B cell (primary cell): ENCODE measurements at regions not wholly inside any gene's neighbourhood (a gene's known extent, or its start where the extent isn't known, plus 50 kb on each side); places are given as distances from the start of the nearest gene placed in this dataset.

Experiments
- ATAC-seq: fragments of 200-7000 bp; cut with Tn5 transposase; one replicate; pipeline ENCODE4 v1.10.0; 2021; ENCODE audit warnings: low read depth, mild to moderate bottlenecking, moderate number of reproducible peaks, moderate library complexity
- CTCF ChIA-PET: fragments of 350-600 bp; sonication (Branson Sonifier 250); formaldehyde crosslinking; loops from one replicate; lab custom pipeline; 2021; ENCODE audit warnings: antibody characterized with exemption, inconsistent platforms; lab: Charles Lee
- POLR2A ChIA-PET: fragments of 350-600 bp; sonication (Branson Sonifier 250); formaldehyde crosslinking; loops from one replicate; lab custom pipeline; 2021; ENCODE audit warnings: antibody characterized with exemption; lab: Charles Lee
- DNase-seq: peaks from one replicate; pipeline ENCODE4 v3.0.0; 2013
- H2AFZ ChIP-seq: 2 replicates; pipeline ENCODE4 v1.6.1; 2012; ENCODE audit warnings: mild to moderate bottlenecking, low read depth, low read length; ENCODE audit not compliant: insufficient read depth, poor library complexity, severe bottlenecking
- H3K27ac ChIP-seq, 2 donors: 1 replicate in 1 of 2; 2 replicates in 1 of 2; pipeline ENCODE4 v1.5.1; 2012 to 2013; ENCODE audit warnings: low read length in 2 of 2, mild to moderate bottlenecking in 2 of 2, moderate library complexity in 1 of 2
- H3K27me3 ChIP-seq, 4 experiments: fragments of 200-600 bp in 1 of 4; sonication (generic) in 1 of 4; replicated peaks in 1 of 4; 1 replicate in 2 of 4; 2 replicates in 2 of 4; pipeline versions ENCODE4 v1.6.1 to v1.7.0; 2013 to 2016; ENCODE audit warnings: low read length in 3 of 4, mild to moderate bottlenecking in 2 of 4, mixed read lengths in 1 of 4, moderate library complexity in 1 of 4; ENCODE audit not compliant: insufficient read depth in 4 of 4, control insufficient read depth in 3 of 4; ENCODE audit errors: control extremely low read depth in 1 of 4
- H3K36me3 ChIP-seq, 2 experiments: replicated peaks in 1 of 2; 1 replicate in 1 of 2; 2 replicates in 1 of 2; pipeline versions ENCODE4 v1.6.1 to v1.7.1; 2013; ENCODE audit warnings: low read length in 1 of 2; ENCODE audit not compliant: insufficient read depth in 2 of 2, control insufficient read depth in 1 of 2; ENCODE audit errors: control extremely low read depth in 1 of 2, extremely low read depth in 1 of 2
- H3K4me1 ChIP-seq, 2 donors: fragments of 200-600 bp in 1 of 2; sonication (generic) in 1 of 2; 1 replicate in 1 of 2; 2 replicates in 1 of 2; pipeline versions ENCODE4 v1.5.1 to v1.6.1; 2013 to 2017; ENCODE audit warnings: low read length in 2 of 2; ENCODE audit not compliant: control insufficient read depth in 2 of 2, insufficient read depth in 2 of 2
- H3K4me2 ChIP-seq: replicated peaks from 2 replicates; pipeline ENCODE3; 2012; ENCODE audit warnings: mild to moderate bottlenecking, low read depth, low read length; ENCODE audit not compliant: poor library complexity, severe bottlenecking
- H3K4me3 ChIP-seq, 5 experiments: fragments of 200-600 bp in 1 of 5; sonication (generic) in 1 of 5; 1 replicate in 3 of 5; 2 replicates in 2 of 5; pipeline versions ENCODE4 v1.5.1 to v1.7.0; 2011 to 2016; ENCODE audit warnings: low read length in 4 of 5, mild to moderate bottlenecking in 4 of 5, low read depth in 2 of 5, control low read depth in 1 of 5, moderate library complexity in 1 of 5; ENCODE audit not compliant: insufficient read depth in 1 of 5; ENCODE audit errors: control extremely low read depth in 1 of 5, extremely low read depth in 1 of 5
- H3K79me2 ChIP-seq: fragments of 200-600 bp; sonication (generic); one replicate; pipeline ENCODE4 v1.6.0; 2016; ENCODE audit warnings: low read length; ENCODE audit not compliant: control insufficient read depth, insufficient read depth
- H3K9ac ChIP-seq: fragments of 200-600 bp; sonication (generic); 2 replicates; pipeline ENCODE4 v1.6.1; 2017; ENCODE audit warnings: mild to moderate bottlenecking, low read length, moderate library complexity
- H3K9me3 ChIP-seq, 3 donors: one replicate each; pipeline versions ENCODE4 v1.6.1 to v1.7.1; 2013; ENCODE audit warnings: low read length in 2 of 3; ENCODE audit not compliant: control insufficient read depth in 2 of 3, insufficient read depth in 1 of 3; ENCODE audit errors: control extremely low read depth in 1 of 3
- H4K20me1 ChIP-seq: 2 replicates; pipeline ENCODE4 v1.6.0; 2012; ENCODE audit warnings: mild to moderate bottlenecking, low read length; ENCODE audit not compliant: insufficient read depth, control insufficient read depth, poor library complexity, severe bottlenecking
- H3K27ac Mint-ChIP-seq: one replicate; pipeline ENCODE4 v1.8.0; 2021; ENCODE audit warnings: mixed read lengths
- H3K27me3 Mint-ChIP-seq: one replicate; pipeline ENCODE4 v1.8.0; 2021; ENCODE audit warnings: mixed read lengths
- H3K4me1 Mint-ChIP-seq: one replicate; pipeline ENCODE4 v1.8.0; 2021; ENCODE audit warnings: mixed read lengths
- H3K4me3 Mint-ChIP-seq: one replicate; pipeline ENCODE4 v1.8.0; 2021; ENCODE audit warnings: mixed read lengths
- H3K9me3 Mint-ChIP-seq: one replicate; pipeline ENCODE4 v1.8.0; 2022; ENCODE audit warnings: mixed read lengths; ENCODE audit not compliant: insufficient read depth
- EZH2 ChIP-seq: IDR thresholded peaks from 2 replicates; pipeline ENCODE4 v1.6.1; 2012; ENCODE audit warnings: borderline replicate concordance, low read depth, mild to moderate bottlenecking, moderate library complexity, low read length; ENCODE audit not compliant: insufficient read depth, poor library complexity, severe bottlenecking
- WGBS: methylation state at CpG from one replicate; pipeline ENCODE4 v1.1.5; 2013; ENCODE audit warnings: missing lambda C conversion rate; ENCODE audit not compliant: insufficient coverage; 5-methylcytosine and 5-hydroxymethylcytosine counted together
- intact Hi-C: fragments of 100-400 bp; cut with micrococcal nuclease; formaldehyde crosslinking; loops from one replicate; pipeline ENCODE4 v1.10.0; 2022
- TF ChIP-seq, protein P1 (sequence below): fragments of 200-600 bp; IDR thresholded peaks from one replicate; pipeline ENCODE4 v1.8.0; 2022; ENCODE audit warnings: antibody characterized with exemption, mild to moderate bottlenecking

DNA sequence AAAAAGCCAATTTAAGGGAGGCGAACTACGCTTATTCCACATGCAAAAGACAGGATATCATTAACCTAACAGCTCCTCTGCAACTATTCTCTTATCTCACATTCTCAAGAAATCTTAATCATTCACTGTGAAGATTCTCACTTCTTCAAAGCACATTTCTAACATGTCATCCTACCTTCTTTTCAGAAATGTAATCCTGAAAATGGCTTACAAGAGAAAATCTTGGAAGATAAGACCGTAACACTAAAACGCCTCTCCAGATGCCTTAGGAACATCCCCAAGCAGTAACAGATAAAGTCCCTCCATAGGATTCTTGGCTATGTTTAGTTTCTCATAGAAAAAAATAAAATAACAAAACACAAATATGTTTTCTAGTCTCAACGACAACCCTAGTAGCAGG, 373.9 kb upstream of the CNTNAP5 start:
- Mint-ChIP-seq H3K4me3 (no peak overlapping the region), H3K27ac (no peak overlapping the region), H3K27me3 (no peaks in the 10 kb centered on the region), H3K4me1 (no peaks in the 10 kb centered on the region), H3K9me3 (no peaks in the 10 kb centered on the region)
- H3K4me2 ChIP-seq: no peak overlapping the region
- H3K27ac ChIP-seq: no peak overlapping the region
- H3K9ac ChIP-seq: no peak overlapping the region
- no peak overlapping the region for H3K4me3 ChIP-seq
- ATAC-seq: no peak
- no peaks in the 10 kb centered on the region for H3K9me3 ChIP-seq
- WGBS: 100% methylated on average over 2 of the region's 5 CpGs
- no peaks in the 10 kb centered on the region for H4K20me1 ChIP-seq
- no peaks in the 10 kb centered on the region for H3K79me2 ChIP-seq
- TF ChIP-seq, protein P1, sequence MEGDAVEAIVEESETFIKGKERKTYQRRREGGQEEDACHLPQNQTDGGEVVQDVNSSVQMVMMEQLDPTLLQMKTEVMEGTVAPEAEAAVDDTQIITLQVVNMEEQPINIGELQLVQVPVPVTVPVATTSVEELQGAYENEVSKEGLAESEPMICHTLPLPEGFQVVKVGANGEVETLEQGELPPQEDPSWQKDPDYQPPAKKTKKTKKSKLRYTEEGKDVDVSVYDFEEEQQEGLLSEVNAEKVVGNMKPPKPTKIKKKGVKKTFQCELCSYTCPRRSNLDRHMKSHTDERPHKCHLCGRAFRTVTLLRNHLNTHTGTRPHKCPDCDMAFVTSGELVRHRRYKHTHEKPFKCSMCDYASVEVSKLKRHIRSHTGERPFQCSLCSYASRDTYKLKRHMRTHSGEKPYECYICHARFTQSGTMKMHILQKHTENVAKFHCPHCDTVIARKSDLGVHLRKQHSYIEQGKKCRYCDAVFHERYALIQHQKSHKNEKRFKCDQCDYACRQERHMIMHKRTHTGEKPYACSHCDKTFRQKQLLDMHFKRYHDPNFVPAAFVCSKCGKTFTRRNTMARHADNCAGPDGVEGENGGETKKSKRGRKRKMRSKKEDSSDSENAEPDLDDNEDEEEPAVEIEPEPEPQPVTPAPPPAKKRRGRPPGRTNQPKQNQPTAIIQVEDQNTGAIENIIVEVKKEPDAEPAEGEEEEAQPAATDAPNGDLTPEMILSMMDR: no peak
- TF ChIP-seq EZH2: no peak
- no peak overlapping the region for H2AFZ ChIP-seq
- CTCF ChIA-PET: interaction anchor here (0.6 kb wide), 1 partner anchor 12 kb away, joined by 5 read pairs; no protein-coding TSS in a partner anchor
- POLR2A ChIA-PET: no interaction called here
- no peaks in the 10 kb centered on the region for H3K4me1 ChIP-seq
- intact Hi-C loops: no loop called here
- no peaks in the 10 kb centered on the region for H3K36me3 ChIP-seq
- DNase-seq: no peak
- H3K27me3 ChIP-seq: no peaks in the 10 kb centered on the region

DNA sequence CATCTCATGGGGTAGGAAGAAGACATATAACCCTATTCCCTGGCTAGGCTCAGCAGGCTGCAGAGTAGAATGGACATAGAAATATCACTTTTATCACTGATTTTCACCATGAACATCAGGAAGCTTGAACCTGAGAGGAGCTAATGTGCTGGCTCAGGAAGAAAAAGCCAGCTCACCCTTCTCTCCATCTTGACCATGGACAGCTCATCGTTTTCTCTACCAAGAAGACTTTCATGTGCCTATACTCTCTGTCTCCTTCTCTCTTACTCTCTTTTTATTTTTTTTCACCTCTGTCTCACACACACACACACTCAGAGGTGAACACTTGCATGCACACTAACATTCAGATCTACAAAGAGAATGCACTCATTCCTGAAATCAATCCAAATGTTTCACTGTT, 372.8 kb upstream of the CNTNAP5 start:
- H3K4me3 Mint-ChIP-seq: no peak overlapping the region
- peaks cover 4% of the 10 kb centered on the region for H3K9me3 Mint-ChIP-seq
- no peak overlapping the region for H3K4me3 ChIP-seq
- no peak overlapping the region for H3K27ac Mint-ChIP-seq
- H3K4me2 ChIP-seq: no peak overlapping the region
- no peak for TF ChIP-seq EZH2
- TF ChIP-seq, protein P1: no peak
- intact Hi-C loops: no loop called here
- H3K27me3 ChIP-seq: no peaks in the 10 kb centered on the region
- no peaks in the 10 kb centered on the region for H3K36me3 ChIP-seq
- no peak overlapping the region for H3K27ac ChIP-seq
- no peak overlapping the region for H2AFZ ChIP-seq
- no peaks in the 10 kb centered on the region for H3K4me1 Mint-ChIP-seq
- DNase-seq: no peak
- no peak for ATAC-seq
- H3K4me1 ChIP-seq: no peaks in the 10 kb centered on the region
- H3K9ac ChIP-seq: no peak overlapping the region
- no peaks in the 10 kb centered on the region for H3K9me3 ChIP-seq
- H3K79me2 ChIP-seq: no peaks in the 10 kb centered on the region
- H4K20me1 ChIP-seq: no peaks in the 10 kb centered on the region
- ChIA-PET CTCF (no interaction called here), POLR2A (no interaction called here)
- WGBS: 83% methylated on average over 1 of the region's 1 CpG
- H3K27me3 Mint-ChIP-seq: no peaks in the 10 kb centered on the region
